Stomach (tissue), 4 donors: ENCODE measurements at regions not wholly inside any gene's neighbourhood (a gene's known extent, or its start where the extent isn't known, plus 50 kb on each side); places are given as distances from the start of the nearest gene placed in this dataset.

Experiments used
- EP300 ChIP-seq: sonication (generic); formaldehyde crosslinking; IDR thresholded peaks from one replicate; pipeline ENCODE4 v1.6.1; 2017; ENCODE audit warnings: antibody characterized with exemption
- TF ChIP-seq, protein P1 (sequence below), 7 experiments: fragments of 450-650 bp in 4 of 7; fragments of 200-600 bp in 3 of 7; sonication (generic) in 3 of 7; IDR thresholded peaks; one replicate each; pipeline ENCODE4 v1.5.1; 2016 to 2019; ENCODE audit warnings: antibody characterized with exemption in 7 of 7, control low read depth in 2 of 7, mild to moderate bottlenecking in 1 of 7

DNA sequence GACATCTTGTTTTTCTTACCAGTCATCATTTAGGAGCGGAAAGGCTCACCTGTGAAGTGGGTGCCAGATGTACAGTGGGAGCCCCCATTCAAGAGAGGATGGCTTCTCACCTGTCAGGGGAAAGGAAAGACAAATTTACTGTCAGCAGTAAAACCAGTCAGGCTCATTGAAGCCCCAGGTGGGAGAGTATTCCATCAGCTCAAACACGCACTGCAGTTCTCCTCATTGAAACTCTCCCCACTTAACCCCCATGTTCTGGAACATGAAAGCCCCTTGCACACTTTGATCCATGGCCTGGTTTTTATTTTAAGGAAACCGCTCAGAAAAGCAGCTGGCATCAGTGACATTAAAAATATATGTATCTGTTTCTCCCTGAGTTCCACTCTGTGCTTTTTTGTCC, 401.1 kb upstream of the ZNF507 start:
- TF ChIP-seq, protein P1, sequence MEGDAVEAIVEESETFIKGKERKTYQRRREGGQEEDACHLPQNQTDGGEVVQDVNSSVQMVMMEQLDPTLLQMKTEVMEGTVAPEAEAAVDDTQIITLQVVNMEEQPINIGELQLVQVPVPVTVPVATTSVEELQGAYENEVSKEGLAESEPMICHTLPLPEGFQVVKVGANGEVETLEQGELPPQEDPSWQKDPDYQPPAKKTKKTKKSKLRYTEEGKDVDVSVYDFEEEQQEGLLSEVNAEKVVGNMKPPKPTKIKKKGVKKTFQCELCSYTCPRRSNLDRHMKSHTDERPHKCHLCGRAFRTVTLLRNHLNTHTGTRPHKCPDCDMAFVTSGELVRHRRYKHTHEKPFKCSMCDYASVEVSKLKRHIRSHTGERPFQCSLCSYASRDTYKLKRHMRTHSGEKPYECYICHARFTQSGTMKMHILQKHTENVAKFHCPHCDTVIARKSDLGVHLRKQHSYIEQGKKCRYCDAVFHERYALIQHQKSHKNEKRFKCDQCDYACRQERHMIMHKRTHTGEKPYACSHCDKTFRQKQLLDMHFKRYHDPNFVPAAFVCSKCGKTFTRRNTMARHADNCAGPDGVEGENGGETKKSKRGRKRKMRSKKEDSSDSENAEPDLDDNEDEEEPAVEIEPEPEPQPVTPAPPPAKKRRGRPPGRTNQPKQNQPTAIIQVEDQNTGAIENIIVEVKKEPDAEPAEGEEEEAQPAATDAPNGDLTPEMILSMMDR (IDR thresholded peaks at IDR 0.05): no peak
- no peak for TF ChIP-seq EP300
